Psoas muscle (tissue), 7 donors: ENCODE measurements at regions not wholly inside any gene's neighbourhood (a gene's known extent, or its start where the extent isn't known, plus 50 kb on each side); places are given as distances from the start of the nearest gene placed in this dataset.

Experiments
- ATAC-seq, 4 donors: fragments of 200-7000 bp; cut with Tn5 transposase; one replicate each; pipeline ENCODE4 v1.9.1; 2020; ENCODE audit warnings: moderate library complexity in 3 of 4, mild to moderate bottlenecking in 2 of 4
- DNase-seq, 2 donors: peaks; one replicate each; pipeline ENCODE4 v3.0.0-alpha.2; 2020
- H3K27ac ChIP-seq: fragments of 200-600 bp; one replicate; pipeline ENCODE4 v1.8.0; 2022
- H3K27me3 ChIP-seq, 3 donors: fragments of 200-600 bp in 1 of 3; one replicate each; pipeline versions ENCODE4 v1.6.1 to v1.8.0; 2013 to 2022; ENCODE audit warnings: low read length in 2 of 3, mild to moderate bottlenecking in 2 of 3, moderate library complexity in 1 of 3; ENCODE audit not compliant: insufficient read depth in 3 of 3
- H3K36me3 ChIP-seq, 2 donors: fragments of 200-600 bp in 1 of 2; one replicate each; pipeline versions ENCODE4 v1.6.1 to v1.8.0; 2013 to 2022; ENCODE audit warnings: low read depth in 1 of 2, mild to moderate bottlenecking in 1 of 2, moderate library complexity in 1 of 2; ENCODE audit not compliant: insufficient read depth in 1 of 2
- H3K4me1 ChIP-seq: fragments of 200-600 bp; one replicate; pipeline ENCODE4 v1.8.0; 2022
- H3K4me3 ChIP-seq: fragments of 200-600 bp; one replicate; pipeline ENCODE4 v1.8.0; 2022; ENCODE audit warnings: mild to moderate bottlenecking
- H3K9me3 ChIP-seq: fragments of 200-600 bp; one replicate; pipeline ENCODE4 v1.8.0; 2022
- WGBS, 3 donors: extraction: QIAGEN DNeasy Blood & Tissue Kit; methylation state at CpG; one replicate each; pipeline versions ENCODE4 v1.1.6 to v1.1.7; 2013; 5-methylcytosine and 5-hydroxymethylcytosine counted together
- intact Hi-C, 2 donors: fragments of 100-400 bp; cut with DNase I; formaldehyde crosslinking; loops; one replicate each; pipeline versions ENCODE4 v1.11.0 to v1.14.2; 2022
- TF ChIP-seq, protein P1 (sequence below): fragments of 200-600 bp; IDR thresholded peaks from one replicate; pipeline ENCODE4 v1.8.0; 2022; ENCODE audit warnings: antibody characterized with exemption
- donor health status: healthy with polysubstance abuse.
- donor health status: DM: no; HTN: no; CAD: no; lungs with moderate emphysema.
- donor health status: Bipolar disorder and iron deficiency.
- donor health status: healthy.
- donor health status: DM: yes; HTN: yes; CAD: no.
- donor health status: DM: no; HTN: no; CAD: no.
- donor health status: DM: yes; HTN: yes; CAD: no.

DNA sequence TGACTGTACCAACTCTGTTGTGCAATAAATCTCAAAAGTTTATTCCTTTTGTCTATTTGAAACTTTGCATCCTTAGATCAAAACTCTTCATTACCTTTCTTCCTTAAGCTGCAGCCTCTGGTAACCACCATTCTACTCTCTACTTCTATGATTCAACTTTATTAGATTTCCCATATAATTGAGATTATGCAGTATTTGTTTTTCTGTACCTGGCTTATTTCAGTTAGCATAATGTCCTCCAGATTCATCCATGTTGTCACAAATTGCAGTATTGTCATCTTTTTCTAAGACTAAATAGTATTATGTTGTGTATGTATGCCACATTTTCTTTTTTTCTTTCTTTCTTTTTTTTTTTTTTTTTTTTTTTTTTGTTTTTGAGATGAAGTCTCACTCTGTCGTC is 1176.3 kb upstream of the TENM4 start:
- TF ChIP-seq, protein P1, sequence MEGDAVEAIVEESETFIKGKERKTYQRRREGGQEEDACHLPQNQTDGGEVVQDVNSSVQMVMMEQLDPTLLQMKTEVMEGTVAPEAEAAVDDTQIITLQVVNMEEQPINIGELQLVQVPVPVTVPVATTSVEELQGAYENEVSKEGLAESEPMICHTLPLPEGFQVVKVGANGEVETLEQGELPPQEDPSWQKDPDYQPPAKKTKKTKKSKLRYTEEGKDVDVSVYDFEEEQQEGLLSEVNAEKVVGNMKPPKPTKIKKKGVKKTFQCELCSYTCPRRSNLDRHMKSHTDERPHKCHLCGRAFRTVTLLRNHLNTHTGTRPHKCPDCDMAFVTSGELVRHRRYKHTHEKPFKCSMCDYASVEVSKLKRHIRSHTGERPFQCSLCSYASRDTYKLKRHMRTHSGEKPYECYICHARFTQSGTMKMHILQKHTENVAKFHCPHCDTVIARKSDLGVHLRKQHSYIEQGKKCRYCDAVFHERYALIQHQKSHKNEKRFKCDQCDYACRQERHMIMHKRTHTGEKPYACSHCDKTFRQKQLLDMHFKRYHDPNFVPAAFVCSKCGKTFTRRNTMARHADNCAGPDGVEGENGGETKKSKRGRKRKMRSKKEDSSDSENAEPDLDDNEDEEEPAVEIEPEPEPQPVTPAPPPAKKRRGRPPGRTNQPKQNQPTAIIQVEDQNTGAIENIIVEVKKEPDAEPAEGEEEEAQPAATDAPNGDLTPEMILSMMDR, result no peak
- H3K4me3 ChIP-seq, result no peak overlapping the region
- DNase-seq, result no peak
- no peaks in the 10 kb centered on the region for H3K27me3 ChIP-seq
- no peaks in the 10 kb centered on the region for H3K9me3 ChIP-seq
- no peak for ATAC-seq
- no peaks in the 10 kb centered on the region for H3K36me3 ChIP-seq
- no peaks in the 10 kb centered on the region for H3K4me1 ChIP-seq
- intact Hi-C loops, result no loop called here
- H3K27ac ChIP-seq, result no peak overlapping the region
- 86 to 91% (median 86%) methylated on average over 1 of the region's 1 CpG for WGBS, 3 donors

DNA sequence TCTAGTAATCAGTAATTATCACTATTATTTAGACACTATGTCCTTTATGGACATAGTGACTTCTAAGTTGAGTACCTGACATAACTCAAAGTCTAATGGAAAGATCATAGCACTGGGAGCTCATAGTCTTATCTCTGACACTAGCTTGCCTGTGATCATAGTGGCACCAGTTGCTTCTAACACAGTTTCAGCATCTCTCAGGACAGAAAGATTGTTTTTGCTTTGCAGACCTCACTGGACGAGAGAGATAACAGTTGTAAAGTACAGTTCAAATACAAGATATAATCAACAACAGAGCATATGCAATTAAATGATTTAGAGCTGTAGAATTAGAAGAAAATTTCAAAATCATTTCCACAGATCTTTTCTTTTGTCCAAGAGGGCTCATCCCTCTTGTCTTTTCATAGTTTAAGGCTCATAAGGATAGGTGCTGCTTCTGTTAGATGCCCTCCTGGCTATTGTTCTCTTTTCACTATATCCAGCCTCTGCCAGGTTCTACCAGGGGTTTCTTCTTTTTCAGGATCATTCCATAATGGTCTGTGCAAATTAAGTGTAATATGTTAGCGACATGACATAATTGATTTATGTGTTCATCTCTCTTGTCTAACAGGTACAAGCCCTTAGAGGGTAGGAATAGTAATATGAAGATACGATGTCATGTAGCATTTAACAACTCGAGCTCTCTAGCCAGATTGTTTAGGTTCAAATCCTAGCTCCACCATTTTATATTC is 1175.4 kb upstream of the TENM4 start:
- no peak overlapping the region for H3K27ac ChIP-seq
- H3K36me3 ChIP-seq, result no peaks in the 10 kb centered on the region
- no peak for ATAC-seq
- H3K27me3 ChIP-seq, result no peaks in the 10 kb centered on the region
- intact Hi-C loops, result no loop called here
- TF ChIP-seq, protein P1, result no peak
- H3K4me3 ChIP-seq, result no peak overlapping the region
- H3K4me1 ChIP-seq, result no peaks in the 10 kb centered on the region
- 76 to 78% (median 77%) methylated on average over 4 of the region's 4 CpGs for WGBS, 3 donors
- no peak for DNase-seq
- H3K9me3 ChIP-seq, result no peaks in the 10 kb centered on the region

DNA sequence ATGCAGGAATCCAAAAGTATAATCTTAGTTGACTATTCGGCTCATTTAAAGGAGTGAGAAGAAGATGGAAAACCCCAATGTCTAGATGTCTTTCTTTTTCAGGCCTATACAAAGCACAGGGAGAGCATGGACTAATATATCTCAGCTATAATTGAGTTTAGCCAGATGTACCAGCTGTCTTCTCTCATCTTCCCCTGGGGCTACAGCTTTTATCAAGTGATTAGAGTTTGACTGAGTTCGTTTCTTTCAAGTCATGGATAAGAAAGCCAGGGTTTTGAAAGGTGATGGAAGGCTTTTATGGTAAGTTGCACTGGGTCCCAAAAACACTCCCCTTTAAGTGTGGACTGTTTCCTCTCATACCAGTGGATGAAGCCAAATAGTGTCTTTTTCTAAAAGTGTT is 1172.8 kb upstream of the TENM4 start:
- Histone ChIP-seq H3K4me3 (no peak overlapping the region), H3K27me3 (no peaks in the 10 kb centered on the region), H3K4me1 (no peaks in the 10 kb centered on the region), H3K36me3 (no peaks in the 10 kb centered on the region), H3K9me3 (no peaks in the 10 kb centered on the region), H3K27ac (no peak overlapping the region)
- ATAC-seq (no peak), DNase-seq (no peak)
- TF ChIP-seq, protein P1, result no peak
- WGBS, 3 donors, result 47 to 59% (median 59%) methylated on average over 2 of the region's 2 CpGs
- intact Hi-C loops, result no loop called here

DNA sequence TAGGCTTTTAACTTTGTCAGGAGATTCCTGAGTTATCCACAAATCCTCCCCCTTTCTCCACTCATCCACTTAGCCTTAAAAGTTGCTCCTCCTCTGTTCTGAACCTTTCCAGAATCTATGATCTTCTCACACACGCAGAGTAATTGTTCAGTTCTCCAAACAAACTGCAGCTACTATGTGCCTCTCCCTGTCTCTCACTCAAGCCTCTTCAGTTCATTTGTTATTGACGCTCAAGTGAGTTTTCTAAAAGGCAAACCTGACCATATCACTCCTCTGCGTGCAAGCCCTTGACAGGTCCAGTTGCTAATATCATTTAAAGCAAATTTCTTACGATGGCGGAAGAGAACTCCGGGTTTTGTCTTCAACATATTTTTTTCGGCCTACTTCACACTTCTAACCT is 1169.7 kb upstream of the TENM4 start:
- Histone ChIP-seq H3K4me1 (no peaks in the 10 kb centered on the region), H3K27ac (no peak overlapping the region), H3K36me3 (no peaks in the 10 kb centered on the region), H3K4me3 (no peak overlapping the region), H3K27me3 (no peaks in the 10 kb centered on the region), H3K9me3 (no peaks in the 10 kb centered on the region)
- 91 to 94% (median 93%) methylated on average over 7 of the region's 7 CpGs for WGBS, 3 donors
- TF ChIP-seq, protein P1, result no peak
- ATAC-seq (no peak), DNase-seq (no peak)
- intact Hi-C loops, result no loop called here

DNA sequence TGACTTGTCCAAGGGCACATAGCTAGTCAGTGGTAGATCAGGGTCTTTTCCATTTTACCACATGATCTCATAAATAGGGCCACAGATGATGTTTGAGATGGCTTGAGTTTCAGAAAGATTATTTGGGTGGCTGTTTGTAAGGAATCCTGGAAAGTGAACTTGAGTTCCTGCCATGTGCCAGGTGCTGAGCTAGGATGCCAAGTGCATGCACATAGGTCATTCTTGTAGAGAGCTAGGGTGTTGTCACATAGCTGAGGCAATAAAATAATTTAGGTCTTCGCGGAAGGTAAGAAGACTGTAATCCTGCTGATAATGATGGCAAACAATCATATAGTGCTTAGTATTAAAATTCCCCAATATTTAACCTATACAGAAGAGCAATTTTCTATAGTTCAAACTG is 1162.6 kb upstream of the TENM4 start:
- H3K9me3 ChIP-seq, result no peaks in the 10 kb centered on the region
- H3K4me1 ChIP-seq, result no peaks in the 10 kb centered on the region
- TF ChIP-seq, protein P1, result no peak
- ATAC-seq, result no peak
- H3K27ac ChIP-seq, result no peak overlapping the region
- no peaks in the 10 kb centered on the region for H3K27me3 ChIP-seq
- intact Hi-C loops, result no loop called here
- H3K4me3 ChIP-seq, result no peak overlapping the region
- WGBS, 3 donors, result 83 to 97% (median 89%) methylated on average over 2 of the region's 2 CpGs
- no peak for DNase-seq
- no peaks in the 10 kb centered on the region for H3K36me3 ChIP-seq
